Nephron (organoid): ENCODE measurements at regions not wholly inside any gene's neighbourhood (a gene's known extent, or its start where the extent isn't known, plus 50 kb on each side); places are given as distances from the start of the nearest gene placed in this dataset.
"Not testable (repeated sequence)": the region's sequence is repeated elsewhere in the genome, so short reads cannot be mapped to it uniquely, and the experiment has no call there.

ENCODE experiments used
- H3K27ac Mint-ChIP-seq, 3 experiments: 2 replicates each; pipeline ENCODE4 v1.8.0; 2020; ENCODE audit warnings: mixed read lengths in 3 of 3, mild to moderate bottlenecking in 2 of 3, moderate library complexity in 1 of 3
- H3K27me3 Mint-ChIP-seq: 2 replicates; pipeline ENCODE4 v1.8.0; 2021; ENCODE audit warnings: low read depth, mild to moderate bottlenecking, moderate library complexity, mixed read lengths
- H3K36me3 Mint-ChIP-seq: 2 replicates; pipeline ENCODE4 v1.8.0; 2020; ENCODE audit warnings: low read depth, mixed read lengths
- H3K4me1 Mint-ChIP-seq: 2 replicates; pipeline ENCODE4 v1.8.0; 2020; ENCODE audit warnings: mixed read lengths
- H3K4me3 Mint-ChIP-seq, 3 experiments: 2 replicates each; pipeline ENCODE4 v1.8.0; 2020; ENCODE audit warnings: mild to moderate bottlenecking in 3 of 3, mixed read lengths in 3 of 3, moderate library complexity in 2 of 3
- H3K9me3 Mint-ChIP-seq: 2 replicates; pipeline ENCODE4 v1.8.0; 2020; ENCODE audit warnings: mixed read lengths
- CTCF ChIP-seq, 3 experiments: fragments of 200-600 bp; sonication (generic); IDR thresholded peaks; one replicate each; pipeline ENCODE4 v1.5.0; 2021; ENCODE audit warnings: antibody characterized with exemption in 3 of 3; ENCODE audit not compliant: unreplicated experiment in 3 of 3

GRCh38 chr13:111492958-111493357, 172.5 kb downstream of the TEX29 start:
- Mint-ChIP-seq H3K9me3 (peaks cover 12% of the 10 kb centered on the region), H3K4me1 (no peaks in the 10 kb centered on the region), H3K36me3 (no peaks in the 10 kb centered on the region), H3K27me3 (peaks cover 39% of the 10 kb centered on the region), H3K4me3 (no peak overlapping the region), H3K27ac (no peak overlapping the region)
- no peak for TF ChIP-seq CTCF (IDR thresholded peaks at IDR 0.05; ENCODE audit: unreplicated experiment in 3 of 3)

- Mint-ChIP-seq H3K36me3 (no peaks in the 10 kb centered on the region), H3K27ac (no peak overlapping the region), H3K4me1 (no peaks in the 10 kb centered on the region), H3K4me3 (no peak overlapping the region), H3K9me3 (peaks cover 7% of the 10 kb centered on the region), H3K27me3 (peaks cover 34% of the 10 kb centered on the region)
- no peak for TF ChIP-seq CTCF (IDR thresholded peaks at IDR 0.05; ENCODE audit: unreplicated experiment in 3 of 3)
These were observed 173.0 kb downstream of the TEX29 start for GRCh38 chr13:111493468-111493867.

GRCh38 chr13:111494641-111495040, 174.2 kb downstream of the TEX29 start:
- Mint-ChIP-seq H3K4me1 (no peaks in the 10 kb centered on the region), H3K4me3 (no peak overlapping the region)

DNA sequence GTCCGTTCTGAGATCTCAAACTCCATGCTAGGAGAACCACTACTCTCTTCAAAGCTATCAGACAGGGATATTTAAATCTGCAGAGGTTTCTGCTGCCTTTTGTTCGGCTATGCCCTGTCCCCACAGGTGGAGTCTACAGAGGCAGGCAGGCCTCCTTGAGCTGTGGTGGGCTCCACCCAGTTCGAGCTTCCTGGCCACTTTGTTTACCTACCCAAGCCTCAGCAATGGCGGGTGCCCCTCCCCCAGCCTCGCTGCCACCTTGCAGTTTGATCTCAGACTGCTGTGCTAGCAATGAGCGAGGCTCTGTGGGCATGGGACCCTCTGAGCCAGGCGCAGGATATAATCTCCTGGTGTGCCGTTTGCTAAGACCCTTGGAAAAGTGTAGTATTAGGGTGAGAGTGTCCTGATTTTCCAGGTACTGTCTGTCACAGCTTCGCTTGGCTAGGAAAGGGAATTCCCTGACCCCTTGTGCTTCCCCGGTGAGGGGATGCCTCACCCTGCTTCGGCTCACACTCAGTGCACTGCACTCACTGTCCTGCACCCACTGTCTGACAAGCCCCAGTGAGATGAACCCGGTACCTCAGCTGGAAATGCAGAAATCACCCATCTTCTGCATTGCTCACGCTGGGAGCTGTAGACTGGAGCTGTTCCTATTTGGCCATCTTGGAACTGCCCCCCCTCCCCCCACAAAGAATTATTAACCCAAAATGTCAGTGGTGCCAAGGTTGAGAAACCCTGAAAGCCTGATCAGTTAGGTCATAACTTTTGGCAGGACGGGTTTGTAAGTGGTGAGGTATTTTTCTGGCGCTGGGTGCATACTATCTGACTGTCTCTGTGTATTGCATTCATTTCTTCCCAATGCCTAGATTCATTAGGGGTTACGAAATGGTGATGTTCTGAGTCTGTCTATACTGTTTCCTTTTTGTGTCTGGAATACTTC, 181.4 kb downstream of the TEX29 start:
- H3K9me3 Mint-ChIP-seq = peaks cover 22% of the 10 kb centered on the region
- H3K4me1 Mint-ChIP-seq, H3K36me3 Mint-ChIP-seq, H3K4me3 Mint-ChIP-seq, H3K27ac Mint-ChIP-seq: not testable (repeated sequence)
- peaks cover 35% of the 10 kb centered on the region for H3K27me3 Mint-ChIP-seq

More at GRCh38 chr13:111494641-111495040, 174.2 kb downstream of the TEX29 start:
- TF ChIP-seq CTCF (IDR thresholded peaks at IDR 0.05; ENCODE audit: unreplicated experiment in 3 of 3) = no peak
- no peaks in the 10 kb centered on the region for H3K36me3 Mint-ChIP-seq
- H3K27me3 Mint-ChIP-seq = peaks cover 31% of the 10 kb centered on the region
- H3K9me3 Mint-ChIP-seq = peaks cover 6% of the 10 kb centered on the region
- H3K27ac Mint-ChIP-seq = no peak overlapping the region

- no peak overlapping the region for H3K27ac Mint-ChIP-seq
- peaks cover 19% of the 10 kb centered on the region for H3K9me3 Mint-ChIP-seq
- no peaks in the 10 kb centered on the region for H3K4me1 Mint-ChIP-seq
- H3K27me3 Mint-ChIP-seq = peaks cover 39% of the 10 kb centered on the region
- H3K36me3 Mint-ChIP-seq = no peaks in the 10 kb centered on the region
- TF ChIP-seq CTCF (IDR thresholded peaks at IDR 0.05; ENCODE audit: unreplicated experiment in 3 of 3) = no peak
- H3K4me3 Mint-ChIP-seq = no peak overlapping the region
These were observed 182.5 kb downstream of the TEX29 start for GRCh38 chr13:111502957-111503356.

DNA sequence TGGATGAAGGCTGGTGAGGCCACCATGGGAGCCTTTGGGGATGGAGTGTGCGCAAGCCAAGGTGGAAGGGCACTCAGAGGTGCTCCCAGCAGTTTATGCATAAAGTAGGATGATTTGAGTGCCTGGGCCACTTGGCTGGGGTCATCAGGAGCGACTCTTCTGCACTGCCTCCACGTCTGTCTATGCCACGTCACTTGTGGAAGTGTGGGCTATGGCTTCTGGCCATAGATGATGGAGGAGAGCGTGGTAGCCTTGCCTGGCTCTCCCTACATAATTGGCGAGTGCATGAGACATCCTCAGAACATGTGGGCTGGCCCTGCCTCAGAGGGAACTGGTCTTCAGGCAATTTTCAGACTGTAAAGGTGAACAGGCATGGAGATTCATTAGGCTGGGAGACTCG, 182.9 kb downstream of the TEX29 start:
- no peaks in the 10 kb centered on the region for H3K4me1 Mint-ChIP-seq
- H3K36me3 Mint-ChIP-seq = no peaks in the 10 kb centered on the region

More for the DNA sequence above, 182.9 kb downstream of the TEX29 start:
- Mint-ChIP-seq H3K4me3 (no peak overlapping the region), H3K9me3 (peaks cover 19% of the 10 kb centered on the region), H3K27me3 (peaks cover 40% of the 10 kb centered on the region), H3K27ac (no peak overlapping the region)
- no peak for TF ChIP-seq CTCF (IDR thresholded peaks at IDR 0.05; ENCODE audit: unreplicated experiment in 3 of 3)
